ENCODE measurements at regions not wholly inside any gene's neighbourhood (a gene's known extent, or its start where the extent isn't known, plus 50 kb on each side); places are given as distances from the start of the nearest gene placed in this dataset.

DNA sequence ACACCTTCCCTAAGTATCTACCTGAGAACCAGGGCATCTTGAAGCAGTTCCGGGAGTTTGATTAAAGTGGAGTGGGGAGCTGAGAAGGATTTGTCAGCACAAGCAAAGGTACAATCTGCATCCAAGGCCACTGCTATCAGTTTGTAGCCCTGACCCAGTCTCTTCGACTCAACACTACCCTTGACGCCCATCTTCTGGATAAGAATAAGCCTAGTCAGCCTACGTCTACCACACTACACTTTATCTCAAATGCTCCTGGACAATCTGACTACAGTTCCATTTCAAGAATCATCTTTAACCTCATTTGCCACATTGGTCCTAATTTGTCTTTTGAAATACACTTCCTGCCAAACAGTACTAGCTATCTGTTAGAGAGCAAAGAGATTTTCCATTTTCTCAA, 134.1 kb upstream of the C1GALT1 start:
- no peak for DNase-seq (ENCODE audit: low read depth, low spot score)

DNA sequence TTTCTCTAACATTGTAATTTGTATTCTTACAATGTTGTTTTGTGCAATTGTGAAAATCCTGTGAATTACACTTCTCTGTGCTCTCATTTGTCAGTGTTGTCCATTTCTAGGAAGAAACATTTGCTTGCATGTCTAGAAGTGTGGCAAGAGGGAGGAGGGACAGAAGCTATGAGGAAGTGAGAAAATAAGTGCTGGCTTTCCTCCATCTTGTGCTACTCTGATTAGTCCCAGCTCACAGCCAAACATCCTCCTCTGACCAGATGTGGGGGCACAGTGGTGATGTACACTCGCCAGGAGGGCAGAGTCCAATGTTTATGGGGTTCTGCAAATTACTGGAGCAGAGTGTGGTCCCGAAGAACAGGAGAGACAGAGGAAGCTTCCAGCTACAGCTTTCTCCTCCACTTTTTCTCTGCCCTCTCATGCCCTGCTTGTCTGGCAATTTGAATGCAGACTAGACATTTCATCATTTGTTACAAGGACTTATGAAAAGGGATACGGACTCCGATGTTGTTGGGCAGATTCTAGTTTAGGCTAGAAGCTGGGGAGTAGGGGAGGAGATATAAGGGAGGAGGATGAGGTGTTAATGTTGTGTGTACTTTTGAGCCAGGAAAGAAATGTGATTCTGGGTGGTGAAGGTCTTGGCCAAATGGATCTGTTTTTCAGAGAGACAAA, 131.0 kb upstream of the C1GALT1 start:
- DNase-seq (ENCODE audit: low read depth, low spot score), result no peak

DNA sequence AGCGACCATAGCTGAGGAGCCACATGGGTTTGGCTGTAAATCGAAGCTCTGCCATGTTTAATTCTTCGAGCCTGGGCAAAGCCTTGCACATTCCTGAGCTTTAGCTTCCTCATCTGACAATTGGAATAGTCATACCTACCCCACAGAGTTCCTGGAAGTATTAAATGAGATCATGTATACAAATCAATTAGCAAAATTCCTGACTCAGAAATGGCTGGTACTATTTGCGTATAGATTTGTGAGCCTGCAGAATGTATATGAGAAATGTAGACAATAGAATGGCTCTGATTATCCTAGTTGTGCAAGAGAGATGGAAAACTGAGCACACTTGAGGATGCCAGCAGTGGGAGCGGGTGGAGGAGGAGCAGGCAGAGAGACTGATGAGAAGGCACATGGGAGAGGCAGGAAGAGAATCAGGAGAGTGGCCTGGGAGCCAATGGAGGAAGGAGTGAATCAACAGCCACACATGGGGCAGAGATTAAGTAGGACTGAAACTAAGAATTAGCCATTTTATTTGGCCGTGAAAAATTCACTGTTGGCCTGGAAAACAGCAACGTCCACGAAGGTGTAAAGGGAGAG, 128.0 kb upstream of the C1GALT1 start:
- DNase-seq (ENCODE audit: low read depth, low spot score), result no peak

DNA sequence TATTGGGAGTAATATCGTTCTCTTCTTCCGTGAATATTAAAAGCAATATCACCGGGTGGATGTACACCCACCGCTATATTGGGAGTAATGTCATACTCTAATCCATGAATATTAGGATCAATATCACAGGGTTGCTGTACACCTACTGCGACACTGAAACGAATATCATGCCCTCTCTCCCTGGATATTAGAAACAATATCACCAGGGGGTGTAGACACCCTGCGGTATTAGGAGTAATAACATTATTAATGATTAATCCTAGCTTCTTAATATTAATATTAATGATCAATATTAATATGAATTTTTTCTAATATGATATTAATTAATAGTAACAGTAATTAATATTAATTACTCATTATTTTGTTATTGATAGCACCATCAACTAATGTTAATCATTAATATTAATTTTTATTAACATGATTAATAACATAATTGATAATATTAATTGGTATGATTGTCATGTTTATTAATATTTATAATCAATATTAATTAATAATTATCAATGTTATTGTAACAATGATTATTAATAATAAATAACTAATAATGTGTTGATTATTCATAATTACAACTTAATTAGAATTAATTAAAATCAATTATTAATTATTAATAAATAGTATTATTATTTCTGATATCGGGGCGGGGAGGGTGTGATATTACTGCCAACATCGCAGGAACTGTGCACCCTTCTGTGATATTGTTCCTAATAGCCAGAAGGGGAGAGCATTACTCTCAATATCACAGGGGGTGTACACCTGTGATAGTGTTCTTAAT, 121.3 kb upstream of the C1GALT1 start:
- no peak for DNase-seq (ENCODE audit: low read depth, low spot score)

DNA sequence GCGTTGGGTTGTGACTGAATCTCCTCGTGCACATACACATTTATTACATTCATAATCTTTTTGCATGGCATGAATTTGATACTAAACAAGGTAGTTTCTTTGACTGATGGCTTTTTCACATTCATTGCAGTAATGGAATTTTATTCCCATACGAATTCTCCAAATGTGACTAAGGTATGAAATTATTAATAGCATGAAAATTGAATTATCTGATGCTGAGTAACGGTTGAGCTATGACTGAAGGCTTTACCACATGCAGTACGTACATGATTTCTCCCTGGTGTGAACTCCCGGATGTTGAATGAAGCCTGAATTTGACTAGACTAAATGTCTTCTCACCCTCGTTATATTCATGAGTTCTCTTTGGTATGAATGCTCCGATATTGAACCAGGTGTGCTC, 104.4 kb upstream of the C1GALT1 start:
- DNase-seq (ENCODE audit: low read depth, low spot score), result no peak

DNA sequence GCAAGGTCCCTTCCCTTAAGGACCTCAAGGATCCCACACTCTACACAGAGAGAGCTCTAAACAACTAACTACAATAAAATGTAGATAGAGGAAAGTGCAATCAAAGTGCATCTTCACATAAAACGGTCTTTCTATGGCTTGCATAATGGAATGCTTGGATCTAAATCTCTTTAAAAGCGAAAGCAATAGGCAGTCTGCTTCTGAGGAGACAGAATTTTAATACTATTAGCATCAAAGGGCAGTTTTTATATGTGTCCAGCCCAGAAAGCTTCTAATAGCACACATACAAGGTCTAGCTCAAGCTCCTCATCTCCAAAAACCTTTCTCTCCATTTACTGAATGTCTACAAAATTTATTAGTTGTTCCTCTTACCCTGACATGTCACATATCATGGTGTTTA, 101.5 kb upstream of the C1GALT1 start:
- no peak for DNase-seq (ENCODE audit: low read depth, low spot score)

DNA sequence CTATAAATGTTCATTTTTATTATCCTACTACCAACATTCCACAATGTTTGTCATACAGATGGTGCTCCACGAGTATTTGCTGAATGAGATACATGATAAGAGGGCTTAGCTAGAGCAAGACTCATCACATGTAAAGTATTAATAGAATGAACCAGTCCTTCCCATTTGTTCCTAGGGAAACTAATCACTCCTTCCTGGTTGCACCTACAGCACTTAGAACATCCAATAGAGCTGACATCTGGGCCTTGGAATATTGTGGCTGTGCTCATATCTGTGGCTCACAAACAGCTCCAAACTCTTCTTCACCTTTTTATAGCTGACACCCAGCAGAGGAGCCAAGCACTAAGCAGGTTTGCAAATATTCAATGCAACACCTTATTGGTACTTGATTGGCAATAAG, 91.9 kb upstream of the C1GALT1 start:
- no peak for DNase-seq (ENCODE audit: low read depth, low spot score)

DNA sequence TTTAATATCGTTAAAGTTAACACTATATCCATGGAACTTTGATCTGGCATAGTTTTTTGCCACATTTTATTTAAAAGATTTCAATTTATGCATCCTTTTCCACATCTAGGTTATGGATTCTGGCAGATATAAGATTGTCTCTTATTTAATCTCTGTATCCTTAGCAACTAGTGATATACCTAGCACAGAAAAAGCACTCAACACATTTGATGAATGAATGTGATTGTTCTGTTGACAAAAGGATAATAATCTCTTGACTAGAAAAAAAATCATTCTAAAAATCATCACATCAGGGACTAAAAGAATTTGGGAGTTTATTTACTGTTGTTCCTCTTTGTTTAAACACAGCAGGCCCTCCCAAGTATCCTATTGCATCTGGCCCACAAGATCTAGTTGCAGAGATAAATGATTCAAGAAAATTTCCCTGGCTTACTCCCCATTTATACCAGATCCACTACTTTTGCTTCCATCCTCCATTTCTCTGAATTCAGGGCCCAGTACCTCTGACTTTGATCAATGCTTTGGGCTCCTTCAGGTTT, 84.0 kb upstream of the C1GALT1 start:
- DNase-seq (ENCODE audit: low read depth, low spot score), result no peak

DNA sequence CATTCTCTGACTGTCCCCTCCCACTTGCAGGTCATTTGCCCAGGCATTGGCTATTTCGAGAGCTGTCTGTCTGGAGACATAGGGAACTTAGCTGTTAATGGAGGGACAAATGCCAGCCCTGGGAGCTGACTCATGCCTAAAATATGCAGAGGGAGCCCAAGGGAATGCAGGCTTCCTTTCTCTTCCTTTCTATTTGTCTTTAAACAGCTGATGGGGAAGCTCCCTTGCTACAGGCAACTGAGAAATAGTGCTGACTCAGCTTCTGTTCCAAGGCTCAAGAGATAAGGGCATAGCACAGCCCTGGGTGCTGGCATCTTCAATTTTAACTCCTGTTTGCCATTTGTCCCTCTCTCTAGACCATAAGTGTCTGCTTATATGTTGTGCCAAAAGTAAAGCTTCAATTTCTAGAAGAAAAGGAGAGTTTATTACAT, 82.7 kb upstream of the C1GALT1 start:
- no peak for DNase-seq (ENCODE audit: low read depth, low spot score)

DNA sequence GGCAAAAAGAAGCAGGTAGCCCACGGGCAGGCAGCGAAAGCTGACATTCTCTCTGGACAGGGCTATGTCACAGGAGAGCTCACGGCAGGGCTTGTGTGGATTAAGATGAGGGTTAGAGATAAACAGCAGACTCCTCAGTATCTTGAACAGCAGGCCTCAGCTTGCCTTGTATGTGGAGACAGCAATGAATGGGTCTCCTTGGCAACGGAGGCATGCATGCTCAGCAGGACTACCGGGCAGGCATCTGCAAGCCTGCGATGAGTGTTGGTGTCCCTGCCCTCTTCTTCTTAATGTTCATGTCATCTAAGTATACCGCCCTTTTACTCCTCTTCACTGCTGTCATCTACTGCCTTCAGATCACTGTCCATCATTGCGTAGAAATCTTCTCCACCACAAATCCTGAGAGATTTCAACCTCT, 81.9 kb upstream of the C1GALT1 start:
- no peak for DNase-seq (ENCODE audit: low read depth, low spot score)

DNA sequence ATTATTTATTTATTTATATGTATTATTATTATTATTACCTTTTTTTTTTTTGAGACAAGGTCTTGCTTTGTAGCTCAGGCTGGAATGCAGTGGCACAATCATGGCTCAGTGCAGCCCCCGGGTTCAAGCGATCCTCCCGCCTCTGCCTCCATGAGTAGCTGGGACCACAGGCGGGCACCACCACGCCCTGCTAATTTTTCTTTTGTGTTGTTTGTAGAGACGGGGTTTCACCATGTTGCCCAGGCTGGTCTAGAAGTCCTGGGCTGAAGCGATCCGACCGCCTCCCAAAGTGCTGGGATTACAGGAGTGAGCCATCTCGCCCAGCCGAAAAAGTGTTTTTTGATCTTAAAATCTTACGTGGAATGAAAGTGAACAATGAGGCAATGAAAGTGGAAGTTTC, 79.4 kb upstream of the C1GALT1 start:
- no peak for DNase-seq (ENCODE audit: low read depth, low spot score)

DNA sequence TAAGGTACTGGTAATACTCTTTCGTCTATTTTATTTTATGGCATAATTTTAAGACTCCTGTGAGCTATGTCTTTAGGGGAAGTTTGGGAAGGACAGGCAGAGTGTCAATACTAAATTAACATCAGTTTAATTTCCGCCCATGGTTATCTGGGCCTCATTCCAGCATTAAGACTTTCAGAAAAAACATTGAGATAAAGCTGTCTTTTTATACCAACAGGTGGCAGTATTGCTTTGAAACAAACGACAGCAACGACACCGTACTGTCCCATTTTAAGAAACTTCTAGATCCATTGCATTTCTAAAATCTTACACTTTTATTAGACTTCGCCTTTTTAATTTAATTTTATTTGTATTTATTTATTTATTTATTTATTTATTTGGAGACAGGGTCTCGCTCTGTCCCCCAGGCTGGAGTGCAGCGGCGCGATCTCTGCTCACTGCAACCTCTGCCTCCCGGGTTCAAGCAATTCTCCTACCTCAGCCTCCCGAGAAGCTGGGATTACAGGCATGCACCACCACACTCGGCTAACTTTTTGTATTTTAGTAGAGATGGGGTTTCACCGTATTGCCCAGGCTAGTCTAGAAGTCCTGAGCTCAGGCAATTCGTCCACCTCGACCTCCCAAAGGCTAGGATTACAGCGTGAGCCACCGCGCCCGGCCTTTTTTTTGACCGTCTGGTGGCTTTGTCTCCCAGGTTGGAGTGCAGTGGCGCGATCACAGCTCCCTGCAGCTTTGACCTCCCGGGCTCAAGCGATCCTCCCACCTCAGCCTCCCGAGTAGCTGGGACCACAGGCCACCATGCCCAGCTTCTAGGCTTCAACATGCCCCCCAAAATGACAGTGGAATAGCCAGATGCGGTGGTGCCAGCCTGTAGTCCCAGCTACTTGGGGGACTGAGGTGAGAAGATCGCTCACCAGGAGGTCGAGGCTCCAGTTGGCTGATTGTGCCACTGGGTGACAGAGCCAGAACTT, 78.7 kb upstream of the C1GALT1 start:
- DNase-seq (ENCODE audit: low read depth, low spot score), result no peak

DNA sequence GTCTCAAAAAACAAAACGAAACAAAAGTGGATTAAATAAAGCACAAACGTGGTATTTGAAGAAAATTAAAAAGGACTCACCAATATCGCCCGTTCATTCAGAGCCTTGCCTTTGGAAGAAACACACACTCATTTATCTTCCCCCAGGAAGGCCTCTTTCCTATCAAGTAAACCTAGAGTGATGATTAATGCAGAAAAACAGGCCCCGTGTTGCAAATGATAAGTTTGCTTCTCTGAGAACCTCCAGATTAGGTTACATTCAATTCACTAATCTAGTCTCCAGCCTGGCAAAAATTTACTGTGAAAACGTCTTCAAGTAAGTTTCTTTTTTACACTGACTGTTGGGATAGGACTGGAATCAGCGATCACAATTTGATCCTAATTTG, 78.0 kb upstream of the C1GALT1 start:
- no peak for DNase-seq (ENCODE audit: low read depth, low spot score)

DNA sequence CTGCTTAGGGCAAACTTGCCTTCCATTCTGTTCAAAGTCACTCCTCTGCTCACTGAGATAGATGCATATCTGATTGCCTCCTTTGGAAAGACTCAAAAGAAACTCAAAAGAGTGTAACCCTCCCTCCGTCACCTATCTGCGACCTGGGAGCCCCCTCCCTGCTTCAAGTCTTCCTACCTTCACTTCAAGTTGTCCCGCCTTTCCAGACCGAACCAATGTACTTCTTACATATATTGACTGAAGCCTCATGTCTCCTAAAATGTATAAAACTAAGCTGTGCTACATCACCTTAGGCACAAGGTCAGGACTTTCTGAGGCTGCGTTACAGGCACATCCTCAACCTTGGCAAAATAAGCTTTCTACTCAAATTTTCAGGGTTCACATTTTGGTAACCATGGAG, 77.4 kb upstream of the C1GALT1 start:
- DNase-seq (ENCODE audit: low read depth, low spot score), result no peak

DNA sequence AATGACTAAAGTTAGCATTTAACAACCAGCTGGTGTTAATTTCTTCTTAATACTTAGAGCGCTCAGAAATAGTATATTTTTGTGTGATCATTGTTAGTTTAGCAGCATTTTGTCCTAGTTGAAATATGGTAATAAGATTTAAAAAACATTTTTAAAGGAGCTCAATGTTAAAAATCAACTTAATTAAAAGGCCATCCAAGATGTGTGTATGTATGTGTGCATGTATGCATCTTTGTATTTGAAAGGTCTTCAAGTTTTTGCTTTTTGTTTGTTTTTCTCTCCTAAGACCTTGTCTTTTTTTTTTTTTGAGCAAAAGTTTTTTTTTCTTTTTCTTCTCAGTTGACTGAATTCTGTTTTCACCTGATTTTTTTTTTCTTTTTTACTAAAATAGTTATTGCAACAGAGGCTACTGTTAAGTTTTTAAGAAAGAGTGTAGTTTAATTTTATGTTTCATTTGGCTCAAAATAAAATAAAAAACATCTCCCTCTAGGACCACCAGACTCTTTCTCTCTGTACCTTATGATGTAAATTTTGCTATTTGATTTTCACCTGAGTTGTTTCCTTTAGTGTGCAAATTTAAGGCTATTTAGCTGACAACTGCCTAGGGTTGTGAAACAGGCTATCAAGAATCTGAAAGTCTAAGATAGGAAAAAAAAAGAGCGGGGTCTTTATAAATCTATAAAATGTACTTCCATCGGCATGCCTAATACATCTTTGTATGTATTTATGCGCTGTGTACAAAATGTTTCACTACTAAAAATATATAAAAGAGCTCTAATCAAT, 76.4 kb upstream of the C1GALT1 start:
- DNase-seq (ENCODE audit: low read depth, low spot score), result no peak

DNA sequence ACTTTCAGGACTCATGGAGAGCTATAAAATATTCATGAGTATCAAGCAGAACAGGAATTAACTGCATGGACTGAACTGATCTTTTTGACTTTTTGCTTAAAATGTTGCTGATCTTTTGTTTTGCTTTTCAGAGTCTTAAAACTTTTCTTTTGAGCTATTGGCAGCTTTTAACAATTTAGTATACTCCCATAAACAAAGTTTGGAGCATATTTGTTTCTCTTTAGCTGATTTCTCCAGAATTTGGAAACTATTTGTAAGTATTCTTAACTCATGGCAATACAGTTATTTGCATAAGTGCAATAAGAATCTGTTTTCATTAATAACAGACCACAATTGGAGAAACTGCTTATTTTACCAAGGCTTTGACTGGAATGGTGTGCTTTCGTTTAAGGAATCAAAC, 73.4 kb upstream of the C1GALT1 start:
- DNase-seq (ENCODE audit: low read depth, low spot score), result no peak

DNA sequence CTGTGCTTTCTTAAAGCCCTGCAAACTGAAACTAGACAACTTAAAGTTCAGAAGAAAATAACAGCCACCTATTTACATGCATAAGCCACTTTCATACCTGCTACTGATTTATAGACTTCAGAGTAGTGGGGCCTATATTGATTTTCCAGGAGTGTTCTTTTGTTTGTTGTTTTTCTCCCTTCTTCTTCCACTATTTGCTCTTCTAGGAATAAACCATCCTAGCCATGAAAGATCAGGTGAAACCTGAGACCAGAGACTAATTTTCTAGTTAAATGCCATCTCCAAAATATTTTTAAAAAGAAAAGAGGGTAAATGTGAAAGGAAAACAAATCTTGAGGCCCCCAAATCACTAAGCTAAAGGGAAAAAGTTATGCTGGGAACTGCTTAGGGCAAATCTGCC, 72.4 kb upstream of the C1GALT1 start:
- DNase-seq (ENCODE audit: low read depth, low spot score), result no peak

DNA sequence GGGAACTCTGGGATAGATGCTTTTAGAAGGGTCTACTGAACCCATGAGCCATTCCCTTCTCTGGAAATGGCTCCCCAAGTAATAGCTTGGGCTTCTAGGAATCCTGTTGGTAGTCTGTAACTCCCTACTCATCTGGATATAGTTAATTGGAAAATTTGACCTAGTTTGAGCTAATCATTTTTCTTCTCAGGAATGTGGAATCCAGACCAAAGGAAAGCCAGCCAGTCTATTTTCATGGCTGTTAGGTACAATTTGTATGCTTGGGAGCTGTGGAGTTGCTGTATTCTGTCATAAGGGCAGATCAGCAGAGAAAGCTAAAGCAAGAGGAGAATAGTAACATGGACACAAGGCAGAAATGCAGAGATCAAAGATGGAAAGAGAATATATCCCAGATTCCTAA, 71.6 kb upstream of the C1GALT1 start:
- DNase-seq (ENCODE audit: low read depth, low spot score), result no peak

DNA sequence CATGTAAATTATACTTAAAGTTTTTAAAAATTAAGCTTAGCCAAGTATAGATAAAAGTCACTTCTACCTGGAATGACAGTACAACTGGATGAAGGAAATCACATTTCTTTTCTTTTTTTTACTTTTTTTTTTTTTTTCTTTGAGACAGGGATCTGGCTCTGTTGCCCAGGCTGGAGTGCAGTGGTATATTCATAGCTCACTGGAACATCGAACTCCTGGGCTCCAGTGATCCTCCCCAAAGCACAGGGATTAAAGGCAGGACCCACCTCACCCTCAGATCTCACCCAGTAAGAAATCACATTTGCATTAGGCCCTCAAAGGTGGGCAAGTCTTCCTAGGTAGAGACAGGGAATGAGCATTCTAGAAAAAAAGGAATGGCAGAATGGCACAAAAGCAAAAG, 69.5 kb upstream of the C1GALT1 start:
- no peak for DNase-seq (ENCODE audit: low read depth, low spot score)

DNA sequence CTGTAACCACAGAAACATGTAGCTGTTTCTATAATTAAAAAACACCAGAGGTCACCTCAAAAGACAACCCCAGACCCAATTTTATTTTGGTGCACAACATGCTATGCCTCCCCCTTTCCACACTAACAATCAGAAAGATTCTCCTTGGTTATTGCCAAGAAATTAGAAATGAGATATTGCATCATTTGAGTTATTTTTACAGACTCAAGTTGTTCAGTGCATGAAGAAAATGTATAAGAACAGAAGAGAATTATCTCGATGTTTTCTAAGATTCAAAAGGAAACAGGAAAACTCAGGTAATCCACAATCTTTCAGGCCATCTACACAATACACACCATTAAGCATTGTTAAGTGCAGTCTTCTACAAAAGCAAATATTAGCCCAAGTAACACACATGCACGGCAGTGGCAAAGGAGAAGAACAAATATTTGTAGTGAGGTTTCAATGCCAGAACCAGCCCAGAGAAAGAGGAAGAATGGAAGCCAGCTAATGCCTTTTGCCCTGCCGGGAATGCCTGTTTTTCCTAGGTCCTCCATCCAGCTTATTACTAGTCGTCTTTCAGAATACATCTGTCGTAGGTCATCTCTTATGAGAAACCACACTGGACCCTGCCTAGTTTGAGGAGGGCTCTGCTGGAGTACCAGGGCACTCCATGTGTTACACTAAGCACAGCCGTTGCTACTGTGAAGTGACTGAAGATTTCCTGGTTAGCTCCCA, 67.6 kb upstream of the C1GALT1 start:
- DNase-seq (ENCODE audit: low read depth, low spot score), result no peak
